Inflammatory macrophage (primary cell): ENCODE measurements at regions not wholly inside any gene's neighbourhood (a gene's known extent, or its start where the extent isn't known, plus 50 kb on each side); places are given as distances from the start of the nearest gene placed in this dataset.
"Not testable (repeated sequence)": the region's sequence is repeated elsewhere in the genome, so short reads cannot be mapped to it uniquely, and the experiment has no call there.

Experiments used
- DNase-seq, 2 donors: peaks; one replicate each; pipeline ENCODE4 v3.0.0-alpha.2; 2020 to 2022

GRCh38 chr22:48919851-48920589 is 907.7 kb downstream of the BRD1 start:
- no peak for DNase-seq

GRCh38 chr22:48919187-48919590 is 908.5 kb downstream of the BRD1 start:
- no peak for DNase-seq

GRCh38 chr22:48918585-48919186 is 909.0 kb downstream of the BRD1 start:
- no peak for DNase-seq

GRCh38 chr22:48912356-48913066 is 915.2 kb downstream of the BRD1 start:
- DNase-seq: not testable (repeated sequence)

- DNase-seq: not testable (repeated sequence)
Measured at GRCh38 chr22:48911647-48912046, 916.0 kb downstream of the BRD1 start.

GRCh38 chr22:48911067-48911466 is 916.6 kb downstream of the BRD1 start:
- not testable (repeated sequence) for DNase-seq

- DNase-seq: no peak
Measured at GRCh38 chr22:48908547-48908946, 919.1 kb downstream of the BRD1 start.

- DNase-seq: no peak
Measured at GRCh38 chr22:48907591-48907990, 920.1 kb downstream of the BRD1 start.

- DNase-seq: no peak
Measured at GRCh38 chr22:48906216-48906835, 921.3 kb downstream of the BRD1 start.

GRCh38 chr22:48905206-48905975 is 922.3 kb downstream of the BRD1 start:
- DNase-seq: no peak

- DNase-seq: no peak
Measured at GRCh38 chr22:48902983-48903650, 924.6 kb downstream of the BRD1 start.

- DNase-seq: no peak
Measured at GRCh38 chr22:48902001-48902869, 925.4 kb downstream of the BRD1 start.

GRCh38 chr22:48901324-48901723 is 926.3 kb downstream of the BRD1 start:
- DNase-seq: no peak

- DNase-seq: no peak
Measured at GRCh38 chr22:48900626-48901025, 927.0 kb downstream of the BRD1 start.

GRCh38 chr22:48900327-48900597 is 927.4 kb downstream of the BRD1 start:
- no peak for DNase-seq

GRCh38 chr22:48899523-48900326 is 927.9 kb downstream of the BRD1 start:
- no peak for DNase-seq

GRCh38 chr22:48898524-48899250 is 929.0 kb downstream of the BRD1 start:
- DNase-seq: no peak

GRCh38 chr22:48897645-48898370 is 929.9 kb downstream of the BRD1 start:
- DNase-seq: no peak
